ENCODE measurements at regions not wholly inside any gene's neighbourhood (a gene's known extent, or its start where the extent isn't known, plus 50 kb on each side); places are given as distances from the start of the nearest gene placed in this dataset.

- Histone ChIP-seq H3K4me1 (ENCODE audit: control insufficient read depth, insufficient read depth, low read length) (no peaks in the 10 kb centered on the region), H3K36me3 (ENCODE audit: control insufficient read depth, insufficient read depth, low read length) (no peaks in the 10 kb centered on the region), H3K4me3 (ENCODE audit: low read depth, low read length) (no peak overlapping the region), H3K9me3 (ENCODE audit: control insufficient read depth, insufficient read depth, low read length) (no peaks in the 10 kb centered on the region), H3K27me3 (ENCODE audit: control insufficient read depth, insufficient read depth, low read length) (no peaks in the 10 kb centered on the region), H3K9ac (ENCODE audit: low read depth, low read length) (no peak overlapping the region), H3K27ac (ENCODE audit: low read depth, low read length) (no peak overlapping the region)
Measured at GRCh38 chr2:153232464-153232863, 246.1 kb downstream of the RPRM start.

DNA sequence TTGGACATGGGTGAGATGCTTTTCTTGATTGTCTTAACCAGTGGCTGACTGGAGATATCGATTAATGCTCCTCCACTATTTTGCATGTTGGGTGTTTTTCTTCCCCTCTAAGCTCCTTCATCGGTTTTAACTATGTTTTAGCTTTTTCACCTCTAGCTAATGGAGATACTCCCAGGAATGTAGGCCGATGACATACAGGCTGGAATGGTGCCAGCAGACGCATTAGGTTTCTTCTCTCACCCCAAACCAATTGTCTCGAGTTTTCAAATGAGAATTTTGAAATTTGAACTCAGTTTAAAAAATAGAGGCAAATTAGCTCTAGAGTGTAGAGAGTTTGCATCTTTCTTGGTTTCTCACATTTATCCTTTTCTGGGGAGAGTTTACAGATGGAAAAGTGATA is 247.6 kb downstream of the RPRM start:
- no peaks in the 10 kb centered on the region for H3K9me3 ChIP-seq (ENCODE audit: control insufficient read depth, insufficient read depth, low read length)
- no peak overlapping the region for H3K9ac ChIP-seq (ENCODE audit: low read depth, low read length)
- no peaks in the 10 kb centered on the region for H3K27me3 ChIP-seq (ENCODE audit: control insufficient read depth, insufficient read depth, low read length)
- no peaks in the 10 kb centered on the region for H3K4me1 ChIP-seq (ENCODE audit: control insufficient read depth, insufficient read depth, low read length)
- H3K4me3 ChIP-seq (ENCODE audit: low read depth, low read length): no peak overlapping the region
- no peaks in the 10 kb centered on the region for H3K36me3 ChIP-seq (ENCODE audit: control insufficient read depth, insufficient read depth, low read length)
- H3K27ac ChIP-seq (ENCODE audit: low read depth, low read length): no peak overlapping the region

- Histone ChIP-seq H3K27ac (ENCODE audit: low read depth, low read length) (no peak overlapping the region), H3K36me3 (ENCODE audit: control insufficient read depth, insufficient read depth, low read length) (no peaks in the 10 kb centered on the region), H3K27me3 (ENCODE audit: control insufficient read depth, insufficient read depth, low read length) (no peaks in the 10 kb centered on the region), H3K4me1 (ENCODE audit: control insufficient read depth, insufficient read depth, low read length) (no peaks in the 10 kb centered on the region), H3K9me3 (ENCODE audit: control insufficient read depth, insufficient read depth, low read length) (peaks cover 3% of the 10 kb centered on the region), H3K4me3 (ENCODE audit: low read depth, low read length) (no peak overlapping the region), H3K9ac (ENCODE audit: low read depth, low read length) (no peak overlapping the region)
Measured at GRCh38 chr2:153228904-153229303, 249.7 kb downstream of the RPRM start.

DNA sequence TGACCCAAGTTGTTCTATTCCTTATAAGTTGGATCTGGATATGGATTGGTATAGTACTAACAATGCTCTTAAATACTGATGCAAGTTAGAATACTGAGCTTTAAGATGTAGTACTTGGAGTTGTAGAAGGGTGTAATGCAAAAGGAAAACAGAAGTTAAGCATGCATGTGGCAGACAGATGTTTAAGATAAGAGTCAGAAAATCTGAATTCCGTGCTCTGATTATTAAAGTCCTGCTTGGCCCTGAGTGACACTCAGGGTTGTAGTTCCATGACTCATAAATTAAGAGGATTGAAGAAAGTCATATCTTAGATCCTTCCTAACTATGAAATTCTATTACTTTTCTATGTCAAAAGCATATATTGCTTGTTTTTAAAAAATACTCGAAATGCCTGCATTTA is 250.6 kb downstream of the RPRM start:
- peaks cover 3% of the 10 kb centered on the region for H3K9me3 ChIP-seq (ENCODE audit: control insufficient read depth, insufficient read depth, low read length)
- no peaks in the 10 kb centered on the region for H3K36me3 ChIP-seq (ENCODE audit: control insufficient read depth, insufficient read depth, low read length)
- H3K27ac ChIP-seq (ENCODE audit: low read depth, low read length): no peak overlapping the region
- no peaks in the 10 kb centered on the region for H3K4me1 ChIP-seq (ENCODE audit: control insufficient read depth, insufficient read depth, low read length)
- no peaks in the 10 kb centered on the region for H3K27me3 ChIP-seq (ENCODE audit: control insufficient read depth, insufficient read depth, low read length)
- no peak overlapping the region for H3K4me3 ChIP-seq (ENCODE audit: low read depth, low read length)
- H3K9ac ChIP-seq (ENCODE audit: low read depth, low read length): no peak overlapping the region

DNA sequence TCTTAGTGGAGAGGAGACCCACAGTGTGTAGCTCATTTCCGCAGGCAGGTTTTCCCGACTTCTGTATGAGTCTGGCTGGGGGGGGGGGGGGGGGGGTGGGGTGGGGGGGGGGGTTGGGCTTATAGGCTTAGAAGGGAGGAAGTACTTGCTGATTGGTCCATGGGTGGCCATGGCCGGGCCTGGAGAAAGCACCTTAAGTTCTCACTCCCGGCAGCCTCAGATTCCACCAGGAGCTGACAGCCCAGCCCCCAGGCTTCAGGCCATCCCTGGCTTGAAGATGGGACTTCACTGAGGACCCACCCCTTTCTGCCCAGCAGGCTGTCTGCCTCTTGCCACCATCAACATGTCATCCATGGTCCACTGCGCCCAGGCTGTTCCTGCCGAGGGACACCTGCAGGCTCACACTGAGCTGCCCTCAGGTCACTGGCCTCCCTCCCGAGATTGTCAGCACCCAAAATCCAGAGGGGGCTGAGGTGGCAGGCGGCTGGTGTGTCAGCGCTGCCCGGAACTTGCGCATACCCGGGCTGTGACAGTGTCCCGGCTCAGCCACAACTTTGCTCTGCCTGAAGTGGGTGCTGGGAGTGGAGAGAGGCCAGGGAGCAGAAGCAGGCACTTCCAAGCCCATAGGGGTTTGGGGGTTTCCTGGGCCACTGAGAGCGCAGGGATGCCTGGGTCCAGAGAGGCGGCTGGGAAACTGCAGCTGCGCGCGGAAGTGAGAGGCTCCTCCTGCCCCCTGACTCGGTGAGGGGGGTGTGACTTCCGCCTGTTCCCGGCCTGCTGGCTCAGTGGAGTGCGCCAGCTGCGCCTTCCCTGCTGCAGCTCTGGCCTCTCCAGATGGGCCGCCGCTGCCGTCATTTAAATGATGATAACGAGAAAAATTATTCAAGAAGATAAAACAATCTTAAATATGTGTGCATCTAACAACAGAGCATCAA is 256.1 kb downstream of the RPRM start:
- H3K4me1 ChIP-seq (ENCODE audit: control insufficient read depth, insufficient read depth, low read length): no peaks in the 10 kb centered on the region
- H3K27me3 ChIP-seq (ENCODE audit: control insufficient read depth, insufficient read depth, low read length): no peaks in the 10 kb centered on the region
- peaks cover 3% of the 10 kb centered on the region for H3K9me3 ChIP-seq (ENCODE audit: control insufficient read depth, insufficient read depth, low read length)
- H3K9ac ChIP-seq (ENCODE audit: low read depth, low read length): no peak overlapping the region
- H3K36me3 ChIP-seq (ENCODE audit: control insufficient read depth, insufficient read depth, low read length): no peaks in the 10 kb centered on the region
- no peak overlapping the region for H3K4me3 ChIP-seq (ENCODE audit: low read depth, low read length)
- no peak overlapping the region for H3K27ac ChIP-seq (ENCODE audit: low read depth, low read length)

- no peaks in the 10 kb centered on the region for H3K36me3 ChIP-seq (ENCODE audit: control insufficient read depth, insufficient read depth, low read length)
- H3K9ac ChIP-seq (ENCODE audit: low read depth, low read length): no peak overlapping the region
- peaks cover 3% of the 10 kb centered on the region for H3K9me3 ChIP-seq (ENCODE audit: control insufficient read depth, insufficient read depth, low read length)
- H3K27me3 ChIP-seq (ENCODE audit: control insufficient read depth, insufficient read depth, low read length): no peaks in the 10 kb centered on the region
- H3K27ac ChIP-seq (ENCODE audit: low read depth, low read length): no peak overlapping the region
- no peaks in the 10 kb centered on the region for H3K4me1 ChIP-seq (ENCODE audit: control insufficient read depth, insufficient read depth, low read length)
- no peak overlapping the region for H3K4me3 ChIP-seq (ENCODE audit: low read depth, low read length)
Measured at GRCh38 chr2:153221506-153221905, 257.1 kb downstream of the RPRM start.

- H3K27ac ChIP-seq (ENCODE audit: low read depth, low read length): no peak overlapping the region
- H3K27me3 ChIP-seq (ENCODE audit: control insufficient read depth, insufficient read depth, low read length): no peaks in the 10 kb centered on the region
- H3K9me3 ChIP-seq (ENCODE audit: control insufficient read depth, insufficient read depth, low read length): peaks cover 3% of the 10 kb centered on the region
- no peaks in the 10 kb centered on the region for H3K4me1 ChIP-seq (ENCODE audit: control insufficient read depth, insufficient read depth, low read length)
- H3K4me3 ChIP-seq (ENCODE audit: low read depth, low read length): no peak overlapping the region
- H3K36me3 ChIP-seq (ENCODE audit: control insufficient read depth, insufficient read depth, low read length): no peaks in the 10 kb centered on the region
- H3K9ac ChIP-seq (ENCODE audit: low read depth, low read length): no peak overlapping the region
Measured at GRCh38 chr2:153221087-153221486, 257.5 kb downstream of the RPRM start.

DNA sequence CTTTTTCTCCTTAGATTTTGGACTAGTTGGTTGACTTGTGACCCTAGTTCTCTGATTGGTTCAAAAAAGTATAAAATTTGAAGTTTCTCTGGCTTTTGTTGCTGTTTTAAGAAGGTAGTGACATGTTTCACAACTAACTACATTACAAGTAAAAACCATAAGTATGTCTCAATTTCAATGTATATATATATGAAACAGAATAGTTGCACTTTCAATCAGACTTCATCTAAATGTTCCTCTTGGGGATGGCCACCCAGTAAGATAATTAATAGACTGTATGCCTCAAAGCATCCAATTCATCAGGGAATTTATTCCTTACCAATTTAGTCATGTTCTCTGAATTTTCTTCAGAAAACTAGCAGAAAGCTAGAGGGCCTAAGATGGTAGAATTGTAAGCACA is 259.7 kb downstream of the RPRM start:
- no peak overlapping the region for H3K9ac ChIP-seq (ENCODE audit: low read depth, low read length)
- no peaks in the 10 kb centered on the region for H3K36me3 ChIP-seq (ENCODE audit: control insufficient read depth, insufficient read depth, low read length)
- no peaks in the 10 kb centered on the region for H3K4me1 ChIP-seq (ENCODE audit: control insufficient read depth, insufficient read depth, low read length)
- no peaks in the 10 kb centered on the region for H3K27me3 ChIP-seq (ENCODE audit: control insufficient read depth, insufficient read depth, low read length)
- no peak overlapping the region for H3K4me3 ChIP-seq (ENCODE audit: low read depth, low read length)
- H3K9me3 ChIP-seq (ENCODE audit: control insufficient read depth, insufficient read depth, low read length): no peaks in the 10 kb centered on the region
- no peak overlapping the region for H3K27ac ChIP-seq (ENCODE audit: low read depth, low read length)

GRCh38 chr2:153214337-153214736 is 264.2 kb downstream of the RPRM start:
- Histone ChIP-seq H3K4me3 (ENCODE audit: low read depth, low read length) (no peak overlapping the region), H3K4me1 (ENCODE audit: control insufficient read depth, insufficient read depth, low read length) (no peaks in the 10 kb centered on the region), H3K9ac (ENCODE audit: low read depth, low read length) (no peak overlapping the region)

GRCh38 chr2:153213022-153213421 is 265.5 kb downstream of the RPRM start:
- Histone ChIP-seq H3K4me3 (ENCODE audit: low read depth, low read length) (no peak overlapping the region), H3K27me3 (ENCODE audit: control insufficient read depth, insufficient read depth, low read length) (no peaks in the 10 kb centered on the region), H3K4me1 (ENCODE audit: control insufficient read depth, insufficient read depth, low read length) (no peaks in the 10 kb centered on the region), H3K9ac (ENCODE audit: low read depth, low read length) (no peak overlapping the region), H3K36me3 (ENCODE audit: control insufficient read depth, insufficient read depth, low read length) (no peaks in the 10 kb centered on the region), H3K27ac (ENCODE audit: low read depth, low read length) (no peak overlapping the region), H3K9me3 (ENCODE audit: control insufficient read depth, insufficient read depth, low read length) (no peaks in the 10 kb centered on the region)

More at GRCh38 chr2:153214337-153214736, 264.2 kb downstream of the RPRM start:
- no peaks in the 10 kb centered on the region for H3K9me3 ChIP-seq (ENCODE audit: control insufficient read depth, insufficient read depth, low read length)
- H3K36me3 ChIP-seq (ENCODE audit: control insufficient read depth, insufficient read depth, low read length): no peaks in the 10 kb centered on the region
- no peak overlapping the region for H3K27ac ChIP-seq (ENCODE audit: low read depth, low read length)
- H3K27me3 ChIP-seq (ENCODE audit: control insufficient read depth, insufficient read depth, low read length): no peaks in the 10 kb centered on the region

- no peak overlapping the region for H3K4me3 ChIP-seq (ENCODE audit: low read depth, low read length)
- no peaks in the 10 kb centered on the region for H3K36me3 ChIP-seq (ENCODE audit: control insufficient read depth, insufficient read depth, low read length)
- no peaks in the 10 kb centered on the region for H3K4me1 ChIP-seq (ENCODE audit: control insufficient read depth, insufficient read depth, low read length)
- H3K9ac ChIP-seq (ENCODE audit: low read depth, low read length): no peak overlapping the region
- H3K27me3 ChIP-seq (ENCODE audit: control insufficient read depth, insufficient read depth, low read length): no peaks in the 10 kb centered on the region
- H3K27ac ChIP-seq (ENCODE audit: low read depth, low read length): no peak overlapping the region
- H3K9me3 ChIP-seq (ENCODE audit: control insufficient read depth, insufficient read depth, low read length): no peaks in the 10 kb centered on the region
Measured at GRCh38 chr2:153197402-153198386, 280.9 kb downstream of the RPRM start.
